ENCODE measurements at regions not wholly inside any gene's neighbourhood (a gene's known extent, or its start where the extent isn't known, plus 50 kb on each side); places are given as distances from the start of the nearest gene placed in this dataset.

DNA sequence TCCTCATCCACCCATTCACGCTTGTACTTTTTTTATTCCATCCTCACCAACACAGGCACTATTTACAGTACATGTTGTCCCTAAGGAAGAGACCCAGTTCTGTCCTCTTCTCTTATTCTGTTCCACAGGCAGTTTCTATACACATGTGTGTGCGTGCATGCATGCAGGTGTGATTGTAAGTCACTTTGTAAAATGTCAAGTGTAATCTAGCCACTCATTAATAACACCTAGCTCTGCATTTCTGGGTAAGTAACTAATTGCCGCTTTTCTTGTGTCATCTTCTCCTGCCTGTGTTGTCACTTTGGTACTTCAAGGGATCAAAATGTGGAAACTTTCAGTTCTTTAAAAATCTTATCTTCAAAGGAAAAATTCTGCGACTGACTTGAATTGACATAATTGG, 377.2 kb downstream of the SEC16B start:
- no peaks in the 10 kb centered on the region for H3K27me3 ChIP-seq (ENCODE audit: low read length)
- H3K9ac ChIP-seq (ENCODE audit: low read length): no peak overlapping the region
- H3F3A ChIP-seq (ENCODE audit: insufficient read depth): no peaks in the 10 kb centered on the region
- no peaks in the 10 kb centered on the region for H3K79me2 ChIP-seq (ENCODE audit: insufficient read depth, low read length)
- no peak for TF ChIP-seq CTCF (IDR thresholded peaks at IDR 0.05; ENCODE audit: insufficient read depth, low read length, poor library complexity, severe bottlenecking)
- no peak overlapping the region for H2AFZ ChIP-seq (ENCODE audit: low read depth, low read length, severe bottlenecking)
- no peaks in the 10 kb centered on the region for H3K9me2 ChIP-seq (replicated peaks; ENCODE audit: insufficient read depth, low read length)
- H3K9me3 ChIP-seq (ENCODE audit: insufficient read depth, low read length): no peaks in the 10 kb centered on the region
- H3K4me2 ChIP-seq (ENCODE audit: low read depth, low read length, poor library complexity, severe bottlenecking): no peak overlapping the region
- no peaks in the 10 kb centered on the region for H4K20me1 ChIP-seq (ENCODE audit: low read depth, low read length)
- no peaks in the 10 kb centered on the region for H3K36me3 ChIP-seq (ENCODE audit: low read length)
- H3K4me3 ChIP-seq (ENCODE audit: insufficient read depth, low read length, poor library complexity, severe bottlenecking): no peak overlapping the region
- H3K27ac ChIP-seq (ENCODE audit: low read depth, low read length): no peak overlapping the region

DNA sequence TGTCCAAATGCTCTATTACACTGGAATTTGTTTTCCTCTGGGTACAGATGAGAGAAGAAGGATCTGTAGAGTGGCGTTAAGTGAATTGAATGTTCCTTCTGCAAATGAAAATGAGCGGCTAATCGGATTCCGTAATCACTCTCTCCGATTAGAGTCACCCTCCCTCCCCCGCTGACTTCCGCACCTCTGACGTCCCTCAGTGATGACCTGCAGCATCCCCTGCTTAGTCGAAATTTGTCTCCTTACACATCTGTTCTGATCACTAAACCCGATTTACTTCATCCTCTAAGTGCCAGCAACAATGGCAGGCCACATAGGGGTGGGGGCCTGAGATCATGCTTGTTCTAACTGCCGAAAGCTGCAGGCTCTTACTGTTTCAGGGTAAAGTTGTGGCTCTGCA, 378.7 kb downstream of the SEC16B start:
- Histone ChIP-seq H3K9ac (ENCODE audit: low read length) (no peak overlapping the region), H3K4me2 (ENCODE audit: low read depth, low read length, poor library complexity, severe bottlenecking) (no peak overlapping the region), H4K20me1 (ENCODE audit: low read depth, low read length) (no peaks in the 10 kb centered on the region), H3F3A (ENCODE audit: insufficient read depth) (no peaks in the 10 kb centered on the region), H3K9me3 (ENCODE audit: insufficient read depth, low read length) (no peaks in the 10 kb centered on the region), H3K27me3 (ENCODE audit: low read length) (no peaks in the 10 kb centered on the region), H3K27ac (ENCODE audit: low read depth, low read length) (no peak overlapping the region), H3K9me2 (replicated peaks; ENCODE audit: insufficient read depth, low read length) (no peaks in the 10 kb centered on the region), H3K79me2 (ENCODE audit: insufficient read depth, low read length) (no peaks in the 10 kb centered on the region), H3K36me3 (ENCODE audit: low read length) (no peaks in the 10 kb centered on the region), H2AFZ (ENCODE audit: low read depth, low read length, severe bottlenecking) (no peak overlapping the region), H3K4me3 (ENCODE audit: insufficient read depth, low read length, poor library complexity, severe bottlenecking) (no peak overlapping the region)
- TF ChIP-seq EZH2phosphoT487 (conservative IDR thresholded peaks at IDR 0.05; ENCODE audit: low read length) (no peak), CTCF (IDR thresholded peaks at IDR 0.05; ENCODE audit: insufficient read depth, low read length, poor library complexity, severe bottlenecking) (no peak)

- Histone ChIP-seq H2AFZ (ENCODE audit: low read depth, low read length, severe bottlenecking) (no peak overlapping the region), H3K9ac (ENCODE audit: low read length) (no peak overlapping the region), H3K27me3 (ENCODE audit: low read length) (no peaks in the 10 kb centered on the region), H4K20me1 (ENCODE audit: low read depth, low read length) (no peaks in the 10 kb centered on the region), H3K9me2 (replicated peaks; ENCODE audit: insufficient read depth, low read length) (no peaks in the 10 kb centered on the region), H3K4me3 (ENCODE audit: insufficient read depth, low read length, poor library complexity, severe bottlenecking) (no peak overlapping the region), H3K36me3 (ENCODE audit: low read length) (no peaks in the 10 kb centered on the region), H3F3A (ENCODE audit: insufficient read depth) (no peaks in the 10 kb centered on the region), H3K27ac (ENCODE audit: low read depth, low read length) (no peak overlapping the region), H3K4me2 (ENCODE audit: low read depth, low read length, poor library complexity, severe bottlenecking) (no peak overlapping the region), H3K9me3 (ENCODE audit: insufficient read depth, low read length) (no peaks in the 10 kb centered on the region), H3K79me2 (ENCODE audit: insufficient read depth, low read length) (no peaks in the 10 kb centered on the region)
- TF ChIP-seq EZH2phosphoT487 (conservative IDR thresholded peaks at IDR 0.05; ENCODE audit: low read length) (no peak), CTCF (IDR thresholded peaks at IDR 0.05; ENCODE audit: insufficient read depth, low read length, poor library complexity, severe bottlenecking) (no peak)
Observed at GRCh38 chr1:177589166-177589565, 380.7 kb downstream of the SEC16B start.

DNA sequence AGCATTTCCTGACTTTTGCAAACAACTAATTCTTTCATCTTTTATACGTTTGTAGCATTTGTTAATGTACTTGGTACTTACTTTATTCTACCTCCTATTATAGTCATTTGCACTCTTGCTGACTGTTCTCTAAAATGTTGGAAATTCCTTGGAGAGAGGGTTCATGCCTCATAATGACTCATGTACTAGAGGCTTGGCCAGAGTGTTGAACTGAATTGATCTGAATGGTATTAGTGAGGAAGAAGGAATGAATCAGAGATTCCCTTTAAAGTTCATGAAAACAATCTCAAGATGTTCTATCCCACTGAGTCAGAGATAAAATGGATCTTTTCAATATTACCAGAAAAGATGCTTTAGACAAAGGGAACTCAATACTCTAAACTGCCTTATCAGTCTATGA, 383.4 kb downstream of the SEC16B start:
- no peak overlapping the region for H3K4me2 ChIP-seq (ENCODE audit: low read depth, low read length, poor library complexity, severe bottlenecking)
- H3K27ac ChIP-seq (ENCODE audit: low read depth, low read length): no peak overlapping the region
- no peaks in the 10 kb centered on the region for H3K36me3 ChIP-seq (ENCODE audit: low read length)
- H3K9ac ChIP-seq (ENCODE audit: low read length): no peak overlapping the region
- H3K9me2 ChIP-seq (replicated peaks; ENCODE audit: insufficient read depth, low read length): no peaks in the 10 kb centered on the region
- H3K4me3 ChIP-seq (ENCODE audit: insufficient read depth, low read length, poor library complexity, severe bottlenecking): no peak overlapping the region
- H4K20me1 ChIP-seq (ENCODE audit: low read depth, low read length): no peaks in the 10 kb centered on the region
- TF ChIP-seq CTCF (IDR thresholded peaks at IDR 0.05; ENCODE audit: insufficient read depth, low read length, poor library complexity, severe bottlenecking) (no peak), EZH2phosphoT487 (conservative IDR thresholded peaks at IDR 0.05; ENCODE audit: low read length) (no peak)
- H3K9me3 ChIP-seq (ENCODE audit: insufficient read depth, low read length): no peaks in the 10 kb centered on the region
- H3F3A ChIP-seq (ENCODE audit: insufficient read depth): no peaks in the 10 kb centered on the region
- no peak overlapping the region for H2AFZ ChIP-seq (ENCODE audit: low read depth, low read length, severe bottlenecking)
- no peaks in the 10 kb centered on the region for H3K27me3 ChIP-seq (ENCODE audit: low read length)
- no peaks in the 10 kb centered on the region for H3K79me2 ChIP-seq (ENCODE audit: insufficient read depth, low read length)

Data from SU-DHL-6 (cell line).